Coronary artery (tissue), 2 donors: ENCODE measurements at regions not wholly inside any gene's neighbourhood (a gene's known extent, or its start where the extent isn't known, plus 50 kb on each side); places are given as distances from the start of the nearest gene placed in this dataset.

Source experiments
- DNase-seq: peaks from one replicate; pipeline ENCODE4 v3.0.0-alpha.2; 2017; ENCODE audit warnings: low spot score
- H3K27ac ChIP-seq, 2 donors: fragments of 200-600 bp; sonication (generic); one replicate each; pipeline ENCODE4 v1.5.1; 2016 to 2019
- H3K4me3 ChIP-seq: fragments of 200-600 bp; sonication (generic); 2 replicates; pipeline ENCODE4 v1.5.1; 2016; ENCODE audit warnings: mild to moderate bottlenecking, moderate library complexity
- CTCF ChIP-seq: fragments of 200-600 bp; sonication (generic); IDR thresholded peaks from one replicate; pipeline ENCODE4 v1.5.1; 2019; ENCODE audit warnings: antibody characterized with exemption

GRCh38 chr6:147621263-147621662 is 112.8 kb downstream of the SAMD5 start:
- DNase-seq = no peak
- Histone ChIP-seq H3K27ac (no peak overlapping the region), H3K4me3 (no peak overlapping the region)
- TF ChIP-seq CTCF = no peak

GRCh38 chr6:147621961-147622360 is 113.5 kb downstream of the SAMD5 start:
- Histone ChIP-seq H3K27ac (no peak overlapping the region), H3K4me3 (no peak overlapping the region)
- no peak for DNase-seq
- no peak for TF ChIP-seq CTCF

GRCh38 chr6:147624946-147625515 is 116.5 kb downstream of the SAMD5 start:
- no peak for DNase-seq
- no peak for TF ChIP-seq CTCF
- H3K27ac ChIP-seq = no peak overlapping the region
- no peak overlapping the region for H3K4me3 ChIP-seq

GRCh38 chr6:147625946-147626345 is 117.5 kb downstream of the SAMD5 start:
- DNase-seq = no peak
- Histone ChIP-seq H3K4me3 (no peak overlapping the region), H3K27ac (no peak overlapping the region)
- no peak for TF ChIP-seq CTCF

- Histone ChIP-seq H3K4me3 (no peak overlapping the region), H3K27ac (no peak overlapping the region)
- no peak for DNase-seq
- TF ChIP-seq CTCF = no peak
Observed at GRCh38 chr6:147627411-147627810, 118.9 kb downstream of the SAMD5 start.

GRCh38 chr6:147633191-147633590 is 124.7 kb downstream of the SAMD5 start:
- Histone ChIP-seq H3K4me3 (no peak overlapping the region), H3K27ac (no peak overlapping the region)
- no peak for TF ChIP-seq CTCF
- DNase-seq = no peak

GRCh38 chr6:147637620-147638195 is 129.2 kb downstream of the SAMD5 start:
- no peak overlapping the region for H3K27ac ChIP-seq
- DNase-seq = no peak
- H3K4me3 ChIP-seq = no peak overlapping the region
- TF ChIP-seq CTCF = no peak
